B cell (primary cell): ENCODE measurements at regions not wholly inside any gene's neighbourhood (a gene's known extent, or its start where the extent isn't known, plus 50 kb on each side); places are given as distances from the start of the nearest gene placed in this dataset.

ENCODE experiments used
- EZH2 ChIP-seq: IDR thresholded peaks from 2 replicates; pipeline ENCODE4 v1.6.1; 2012; ENCODE audit warnings: borderline replicate concordance, low read depth, mild to moderate bottlenecking, moderate library complexity, low read length; ENCODE audit not compliant: insufficient read depth, poor library complexity, severe bottlenecking
- TF ChIP-seq, protein P1 (sequence below): fragments of 200-600 bp; IDR thresholded peaks from one replicate; pipeline ENCODE4 v1.8.0; 2022; ENCODE audit warnings: antibody characterized with exemption, mild to moderate bottlenecking

DNA sequence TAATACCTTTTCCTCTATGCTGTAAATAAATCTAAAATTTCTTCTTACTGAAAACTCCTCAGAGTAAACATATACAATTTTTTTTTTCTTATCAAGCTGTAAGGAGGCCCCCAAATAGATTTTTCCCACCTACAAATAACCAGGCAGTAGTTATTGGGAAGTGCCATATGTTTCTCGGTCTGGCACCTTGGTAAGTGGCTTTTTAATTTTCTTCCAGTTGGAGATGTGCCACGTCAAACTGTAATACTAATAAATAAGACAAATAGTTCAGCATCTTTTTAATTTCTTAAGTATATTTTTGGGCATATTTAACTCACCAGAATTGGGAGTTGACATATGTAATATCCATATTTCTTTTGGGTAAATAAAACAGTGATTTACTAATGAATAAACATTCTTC is 346.3 kb downstream of the DIPK2A start:
- TF ChIP-seq, protein P1, sequence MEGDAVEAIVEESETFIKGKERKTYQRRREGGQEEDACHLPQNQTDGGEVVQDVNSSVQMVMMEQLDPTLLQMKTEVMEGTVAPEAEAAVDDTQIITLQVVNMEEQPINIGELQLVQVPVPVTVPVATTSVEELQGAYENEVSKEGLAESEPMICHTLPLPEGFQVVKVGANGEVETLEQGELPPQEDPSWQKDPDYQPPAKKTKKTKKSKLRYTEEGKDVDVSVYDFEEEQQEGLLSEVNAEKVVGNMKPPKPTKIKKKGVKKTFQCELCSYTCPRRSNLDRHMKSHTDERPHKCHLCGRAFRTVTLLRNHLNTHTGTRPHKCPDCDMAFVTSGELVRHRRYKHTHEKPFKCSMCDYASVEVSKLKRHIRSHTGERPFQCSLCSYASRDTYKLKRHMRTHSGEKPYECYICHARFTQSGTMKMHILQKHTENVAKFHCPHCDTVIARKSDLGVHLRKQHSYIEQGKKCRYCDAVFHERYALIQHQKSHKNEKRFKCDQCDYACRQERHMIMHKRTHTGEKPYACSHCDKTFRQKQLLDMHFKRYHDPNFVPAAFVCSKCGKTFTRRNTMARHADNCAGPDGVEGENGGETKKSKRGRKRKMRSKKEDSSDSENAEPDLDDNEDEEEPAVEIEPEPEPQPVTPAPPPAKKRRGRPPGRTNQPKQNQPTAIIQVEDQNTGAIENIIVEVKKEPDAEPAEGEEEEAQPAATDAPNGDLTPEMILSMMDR: no peak
- TF ChIP-seq EZH2: no peak
